ENCODE measurements at regions not wholly inside any gene's neighbourhood (a gene's known extent, or its start where the extent isn't known, plus 50 kb on each side); places are given as distances from the start of the nearest gene placed in this dataset.

- H3K4me3 ChIP-seq (replicated peaks in 1 of 3; ENCODE audit: insufficient read depth in 1 of 3, low read depth in 1 of 3, low read length in 3 of 3), result no peak overlapping the region
- BruUV-seq (replicated peaks), result no TSS peak
- DNase-seq (ENCODE audit: low read depth, low spot score) (no peak), FAIRE-seq (no peak)
- no peaks in the 10 kb centered on the region for H4K20me1 ChIP-seq (replicated peaks; ENCODE audit: control insufficient read depth, extremely low read depth, insufficient read depth, low read length)
- H3K27me3 ChIP-seq (ENCODE audit: control insufficient read depth in 2 of 2, insufficient read depth in 2 of 2, low read length in 2 of 2), result no peaks in the 10 kb centered on the region
- H3K36me3 ChIP-seq (ENCODE audit: control insufficient read depth in 2 of 2, extremely low read depth in 1 of 2, insufficient read depth in 2 of 2, low read length in 2 of 2), result no peaks in the 10 kb centered on the region
- intact Hi-C loops (cut with micrococcal nuclease), result no loop called here
- no peaks in the 10 kb centered on the region for H3K9me3 ChIP-seq (replicated peaks; ENCODE audit: control insufficient read depth, insufficient read depth, low read length)
- POLR2A ChIA-PET, result no interaction called here
- no peak overlapping the region for H3K4me2 ChIP-seq (ENCODE audit: insufficient read depth, low read length)
- H3K9ac ChIP-seq (replicated peaks; ENCODE audit: extremely low read depth, insufficient read depth, low read length), result no peak overlapping the region
- CTCF ChIA-PET, result no interaction called here
- no peaks in the 10 kb centered on the region for H3K4me1 ChIP-seq (ENCODE audit: control insufficient read depth, extremely low read depth, insufficient read depth, low read length)
- no peaks in the 10 kb centered on the region for H3K9me1 ChIP-seq (replicated peaks; ENCODE audit: control insufficient read depth, extremely low read depth, insufficient read depth, low read length)
- no peaks in the 10 kb centered on the region for H3K79me2 ChIP-seq (ENCODE audit: control insufficient read depth, insufficient read depth, low read length)
- dilution Hi-C loops (cut with MboI; ENCODE audit: extremely low pct_ligation_motif_present, low sequenced_read_pairs), result loop anchor here (25.0 kb wide), 1 partner anchor 150 kb away; no protein-coding TSS in a partner anchor
- no peak overlapping the region for H3K27ac ChIP-seq (ENCODE audit: insufficient read depth, low read depth, low read length)
- H2AFZ ChIP-seq (ENCODE audit: low read depth, low read length), result no peak overlapping the region
- TF ChIP-seq MYC (IDR thresholded peaks at IDR 0.05; ENCODE audit: low read depth, low read length), result no peak
- no peak for TF ChIP-seq POLR2A (IDR thresholded peaks at IDR 0.05; ENCODE audit: low read depth, low read length)
- no peak for TF ChIP-seq MAX (IDR thresholded peaks at IDR 0.05; ENCODE audit: insufficient read depth, insufficient read length)
- TF ChIP-seq GATA2 (IDR thresholded peaks at IDR 0.05; ENCODE audit: insufficient read depth, insufficient read length, low read depth, low read length), result no peak
- TF ChIP-seq CTCF (IDR thresholded peaks at IDR 0.05; ENCODE audit: extremely low read depth in 1 of 2, insufficient read depth in 1 of 2, low read depth in 1 of 2, low read length in 2 of 2), result no peak
- no peak for TF ChIP-seq EZH2 (IDR thresholded peaks at IDR 0.05; ENCODE audit: borderline replicate concordance, low read depth, low read length, severe bottlenecking)
- TF ChIP-seq JUN (IDR thresholded peaks at IDR 0.05; ENCODE audit: borderline replicate concordance, insufficient read depth, insufficient read length, low read depth), result no peak
- no peak for TF ChIP-seq FOS (IDR thresholded peaks at IDR 0.05; ENCODE audit: borderline replicate concordance, insufficient read depth, low read length)
- TF ChIP-seq POLR2AphosphoS5 (IDR thresholded peaks at IDR 0.05; ENCODE audit: insufficient read depth, low read depth, low read length), result no peak
Observed at GRCh38 chr2:181762000-181762399, 81.7 kb upstream of the NEUROD1 start.

All from endothelial cell of umbilical vein (primary cell).